HL-60/S4 treated with retinoic acid at 250 ng/mL for 4 days and 3 days (cell line): ENCODE measurements at regions not wholly inside any gene's neighbourhood (a gene's known extent, or its start where the extent isn't known, plus 50 kb on each side); places are given as distances from the start of the nearest gene placed in this dataset.
"Not testable (repeated sequence)": the region's sequence is repeated elsewhere in the genome, so short reads cannot be mapped to it uniquely, and the experiment has no call there.

ENCODE experiments used
- in situ Hi-C: fragments of 300-500 bp; cut with MboI; formaldehyde crosslinking; loops from 2 replicates; pipeline ENCODE4 v1.7.0; 2022; ENCODE audit warnings: low sequenced_read_pairs

- in situ Hi-C loops = no loop called here
These were observed 248.4 kb upstream of the MEIS1 start for GRCh38 chr2:66186537-66186936.

DNA sequence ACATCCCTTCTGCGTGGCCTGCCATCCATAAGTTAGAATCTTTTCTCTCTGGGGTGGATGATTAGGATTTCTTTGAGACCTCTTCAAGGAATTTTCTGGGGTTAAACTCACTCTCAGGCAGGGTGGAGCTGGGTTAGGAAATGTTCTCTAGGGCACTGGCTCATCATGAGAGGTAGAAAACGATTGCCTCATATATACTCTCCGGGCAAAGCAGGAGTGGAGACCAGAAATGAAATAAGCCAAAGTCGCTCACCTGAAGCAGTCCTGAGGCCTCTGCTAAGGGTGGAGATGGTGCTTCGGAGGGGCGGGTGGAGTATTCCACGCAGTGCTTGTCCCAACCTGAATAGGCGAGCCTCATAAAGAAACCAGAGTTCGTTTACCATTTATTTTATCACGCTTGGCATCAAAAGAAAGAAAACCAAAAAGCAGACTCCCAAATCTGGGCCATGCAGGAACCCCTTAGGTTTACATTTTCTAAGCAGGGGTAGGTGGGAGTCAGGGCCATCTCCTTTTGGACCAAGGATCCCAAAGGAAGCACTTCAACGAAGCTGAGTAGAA is 249.3 kb upstream of the MEIS1 start:
- in situ Hi-C loops = no loop called here

DNA sequence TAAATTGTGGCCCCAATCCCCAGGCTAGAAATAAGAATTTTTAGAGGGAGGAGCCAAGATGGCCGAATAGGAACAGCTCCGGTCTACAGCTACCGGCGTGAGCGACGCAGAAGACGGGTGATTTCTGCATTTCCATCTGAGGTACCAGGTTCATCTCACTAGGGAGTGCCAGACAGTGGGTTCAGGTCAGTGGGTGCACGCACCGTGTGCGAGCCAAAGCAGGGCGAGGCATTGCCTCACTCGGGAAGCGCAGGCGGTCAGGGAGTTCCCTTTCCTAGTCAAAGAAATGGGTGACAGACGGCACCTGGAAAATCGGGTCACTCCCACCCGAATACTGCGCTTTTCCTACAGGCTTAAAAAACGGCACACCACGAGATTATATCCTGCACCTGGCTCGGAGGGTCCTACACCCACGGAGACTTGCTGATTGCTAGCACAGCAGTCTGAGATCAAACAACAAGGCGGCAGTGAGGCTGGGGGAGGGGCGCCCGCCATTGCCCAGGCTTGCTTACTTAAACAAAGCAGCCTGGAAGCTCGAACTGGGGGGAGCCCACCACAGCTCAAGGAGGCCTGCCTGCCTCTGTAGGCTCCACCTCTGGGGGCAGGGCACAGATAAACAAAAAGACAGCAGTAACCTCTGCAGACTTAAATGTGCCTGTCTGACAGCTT is 257.7 kb upstream of the MEIS1 start:
- in situ Hi-C loops = not testable (repeated sequence)

- in situ Hi-C loops = no loop called here
These were observed 260.4 kb upstream of the MEIS1 start for GRCh38 chr2:66174491-66174890.

- in situ Hi-C loops = no loop called here
These were observed 261.3 kb upstream of the MEIS1 start for GRCh38 chr2:66173645-66174044.

- in situ Hi-C loops = no loop called here
These were observed 263.4 kb upstream of the MEIS1 start for GRCh38 chr2:66171530-66171929.

DNA sequence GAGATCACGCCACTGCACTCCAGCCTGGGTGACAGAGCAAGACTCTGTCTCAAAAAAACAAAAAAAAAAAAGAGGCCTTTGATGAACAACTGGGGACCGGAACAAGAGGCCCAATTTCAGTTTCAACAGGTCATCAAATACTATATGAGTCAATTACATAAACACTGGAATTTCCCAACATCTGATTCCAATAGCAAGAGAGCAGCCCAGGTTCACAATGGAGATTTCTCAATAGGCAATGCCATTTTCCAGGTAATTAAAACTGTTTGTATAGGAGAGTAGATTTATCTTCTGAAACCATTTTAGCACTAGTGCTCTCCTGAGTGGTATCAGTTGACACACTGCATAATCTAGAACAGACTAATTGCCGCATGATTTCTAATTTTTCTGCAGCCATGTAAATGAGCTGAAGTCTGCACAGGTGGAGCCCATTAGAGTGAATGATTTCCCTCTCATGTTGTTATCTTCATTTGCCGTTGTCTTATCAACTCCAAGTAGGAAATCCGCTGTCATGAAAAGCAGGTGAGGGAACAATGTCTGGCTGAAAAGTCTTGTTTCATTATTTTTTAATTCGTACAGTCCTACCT is 264.1 kb upstream of the MEIS1 start:
- in situ Hi-C loops = no loop called here

- in situ Hi-C loops = no loop called here
These were observed 265.8 kb upstream of the MEIS1 start for GRCh38 chr2:66169076-66169475.

DNA sequence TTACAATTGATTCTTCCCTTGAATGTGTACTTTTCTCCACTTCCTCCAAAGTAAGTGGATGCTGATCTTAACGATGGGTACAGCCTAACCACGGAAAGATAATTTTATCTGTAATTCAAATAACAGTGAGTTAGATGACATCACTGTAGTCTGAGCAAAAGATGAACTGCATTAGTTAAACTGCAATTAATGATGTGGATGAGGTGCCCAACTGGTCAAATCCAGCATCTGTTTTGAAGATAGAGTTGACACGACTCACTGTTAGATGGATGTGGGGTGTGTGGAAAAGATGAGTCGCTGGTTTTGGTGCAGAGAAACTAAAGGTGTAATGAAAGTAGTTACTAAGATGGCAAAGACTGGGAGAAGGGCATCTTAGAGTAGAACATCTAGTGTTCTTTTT is 270.5 kb upstream of the MEIS1 start:
- in situ Hi-C loops = no loop called here

GRCh38 chr2:66156171-66156570 is 278.8 kb upstream of the MEIS1 start:
- in situ Hi-C loops = no loop called here

GRCh38 chr2:66153941-66154340 is 281.0 kb upstream of the MEIS1 start:
- in situ Hi-C loops = no loop called here

DNA sequence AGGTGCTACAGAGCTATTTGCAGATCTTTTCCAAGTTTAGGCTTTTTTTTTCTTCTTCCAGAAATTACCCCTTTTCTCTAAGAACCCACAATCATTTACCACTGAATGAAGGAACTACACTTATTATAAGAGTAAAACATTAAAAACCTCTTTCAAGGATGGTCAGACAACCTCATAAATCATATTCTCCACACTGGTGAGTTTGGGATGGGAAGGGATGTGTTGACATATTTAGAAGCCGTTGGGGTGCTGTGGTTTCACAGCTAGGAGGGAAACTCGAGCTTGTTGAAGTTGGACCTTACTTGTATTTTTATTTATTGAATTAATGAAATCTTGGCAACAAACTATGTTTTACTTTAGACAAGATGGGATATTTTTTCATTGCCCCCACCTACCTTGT is 289.4 kb upstream of the MEIS1 start:
- in situ Hi-C loops = no loop called here

DNA sequence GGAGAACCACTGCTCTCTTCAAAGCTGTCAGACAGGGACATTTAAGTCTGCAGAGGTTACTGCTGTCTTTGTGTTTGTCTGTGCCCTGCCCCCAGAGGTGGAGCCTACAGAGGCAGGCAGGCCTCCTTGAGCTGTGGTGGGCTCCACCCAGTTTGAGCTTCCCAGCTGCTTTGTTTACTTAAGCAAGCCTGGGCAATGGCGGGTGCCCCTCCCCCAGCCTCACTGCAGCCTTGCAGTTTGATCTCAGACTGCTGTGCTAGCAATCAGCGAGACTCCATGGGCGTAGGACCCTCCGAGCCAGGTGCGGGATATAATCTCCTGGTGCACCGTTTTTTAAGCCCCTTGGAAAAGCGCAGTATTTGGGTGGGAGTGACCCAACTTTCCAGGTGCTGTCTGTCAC is 290.6 kb upstream of the MEIS1 start:
- in situ Hi-C loops = not testable (repeated sequence)

DNA sequence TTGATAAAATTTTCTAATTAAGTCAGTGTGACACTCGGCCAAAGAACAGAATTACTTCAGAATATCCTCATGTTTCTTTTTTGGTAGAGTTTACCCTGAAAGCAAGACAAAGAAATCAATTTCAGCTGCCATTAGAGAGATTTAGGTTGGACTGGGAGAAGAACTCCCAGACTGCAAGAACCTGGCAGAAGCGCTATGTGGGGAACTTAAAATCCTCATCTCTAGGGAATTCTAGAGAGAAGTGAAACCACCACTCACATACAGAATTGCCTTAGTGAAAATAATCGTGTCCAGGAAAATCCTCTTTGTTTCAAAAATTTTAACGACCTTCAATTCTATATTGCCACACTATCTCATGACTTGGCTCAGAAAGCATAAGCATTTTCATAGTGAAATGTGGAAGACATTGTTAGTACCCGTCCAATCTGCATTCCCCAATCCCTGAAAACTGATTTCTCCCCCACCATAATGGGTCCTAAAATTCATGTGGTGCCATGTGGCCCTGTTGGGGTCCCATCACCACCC is 297.3 kb upstream of the MEIS1 start:
- in situ Hi-C loops = no loop called here

DNA sequence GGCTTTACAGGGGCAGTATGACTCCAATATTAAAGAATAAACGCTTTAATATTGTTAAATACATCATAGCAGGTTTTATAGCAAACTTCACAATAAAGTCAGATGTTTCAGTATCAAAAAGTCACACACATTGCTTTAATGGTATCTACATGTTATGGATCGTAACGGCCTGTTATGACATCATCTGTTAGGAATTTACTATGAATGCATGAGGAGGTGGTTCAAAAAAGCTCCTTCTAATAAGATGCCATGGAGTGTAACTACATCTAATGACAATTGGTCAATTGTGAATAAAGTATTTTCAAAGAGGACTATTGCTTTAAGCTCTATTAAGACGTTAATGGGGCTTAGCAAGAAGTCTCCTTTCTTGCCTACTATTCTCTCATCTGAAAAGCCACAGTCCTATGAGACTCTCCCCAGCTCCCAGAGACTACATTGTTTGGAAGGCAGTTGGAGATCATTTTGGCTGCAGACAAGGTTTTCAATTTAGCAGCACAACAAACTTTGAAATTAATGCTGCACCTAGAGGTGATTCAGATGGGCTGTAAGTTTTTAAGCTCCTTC is 300.7 kb upstream of the MEIS1 start:
- in situ Hi-C loops = no loop called here

GRCh38 chr2:66127656-66128055 is 307.3 kb upstream of the MEIS1 start:
- in situ Hi-C loops = no loop called here

GRCh38 chr2:66127061-66127460 is 307.9 kb upstream of the MEIS1 start:
- in situ Hi-C loops = no loop called here

DNA sequence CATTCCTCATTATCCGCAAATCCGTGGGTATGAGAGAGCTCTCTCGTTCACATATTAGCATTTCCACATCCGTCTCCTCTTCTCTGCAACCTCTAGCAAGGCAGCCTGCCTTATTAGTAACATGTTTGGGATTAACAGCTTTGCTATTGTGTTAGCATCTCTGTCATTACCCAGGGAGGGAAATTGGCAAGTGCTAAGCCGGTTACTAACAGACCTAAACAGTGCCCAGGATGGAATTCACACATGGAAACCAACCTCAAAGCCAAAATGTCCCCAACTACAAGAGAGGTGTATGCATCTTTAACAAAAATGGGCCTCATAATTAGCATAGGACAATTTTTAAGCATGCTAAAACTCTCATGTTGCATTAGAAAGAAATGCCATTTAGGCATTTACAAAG is 309.0 kb upstream of the MEIS1 start:
- in situ Hi-C loops = no loop called here

- in situ Hi-C loops = no loop called here
These were observed 312.4 kb upstream of the MEIS1 start for GRCh38 chr2:66122516-66122915.

DNA sequence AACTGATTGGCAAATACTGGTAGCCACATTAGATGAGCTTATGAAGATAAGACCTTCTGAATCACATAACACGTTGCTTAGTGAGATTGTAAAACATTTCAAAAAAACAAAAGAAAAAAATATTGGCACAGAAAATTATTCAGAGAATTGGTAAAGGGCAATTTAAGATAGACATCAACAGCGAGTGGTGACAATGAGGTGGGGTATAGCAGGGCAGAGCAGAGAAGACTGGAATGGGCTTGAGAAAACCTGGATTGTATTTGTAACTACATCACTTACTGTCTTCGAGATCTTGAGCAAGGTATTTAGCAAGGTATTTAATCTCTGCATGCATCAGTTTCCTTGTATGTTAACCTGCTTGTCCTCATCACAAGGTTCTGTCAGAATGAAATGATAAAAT is 313.0 kb upstream of the MEIS1 start:
- in situ Hi-C loops = no loop called here

DNA sequence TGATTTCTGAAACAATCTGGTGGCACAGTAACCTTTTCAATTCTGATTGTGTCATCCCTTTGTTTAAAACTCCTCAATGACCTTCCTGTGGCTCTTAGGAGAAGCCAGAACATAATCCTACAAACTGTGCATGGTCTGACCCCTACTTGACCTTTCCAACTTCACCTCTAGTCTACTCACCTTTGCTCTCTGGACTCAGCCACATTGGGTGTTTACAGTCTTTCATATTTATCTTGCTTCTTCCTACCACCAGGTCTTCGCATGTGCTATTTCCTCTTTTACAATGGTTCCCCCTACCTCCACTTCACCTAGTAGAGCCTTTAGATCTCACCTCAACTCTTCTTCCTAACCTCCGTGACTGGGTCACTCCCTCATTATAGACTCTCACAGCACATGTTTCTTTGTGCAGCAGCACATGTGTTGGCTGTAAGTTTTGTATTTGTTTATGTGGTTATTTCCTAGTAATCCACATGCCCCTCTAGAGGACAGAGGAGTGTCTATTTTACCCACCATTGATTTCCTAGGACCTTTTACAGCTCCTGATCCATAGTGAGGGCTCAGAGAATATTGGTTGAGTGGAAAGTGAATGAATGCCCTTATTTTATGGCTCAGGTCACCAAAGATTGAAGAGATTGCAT is 320.8 kb upstream of the MEIS1 start:
- in situ Hi-C loops = no loop called here

DNA sequence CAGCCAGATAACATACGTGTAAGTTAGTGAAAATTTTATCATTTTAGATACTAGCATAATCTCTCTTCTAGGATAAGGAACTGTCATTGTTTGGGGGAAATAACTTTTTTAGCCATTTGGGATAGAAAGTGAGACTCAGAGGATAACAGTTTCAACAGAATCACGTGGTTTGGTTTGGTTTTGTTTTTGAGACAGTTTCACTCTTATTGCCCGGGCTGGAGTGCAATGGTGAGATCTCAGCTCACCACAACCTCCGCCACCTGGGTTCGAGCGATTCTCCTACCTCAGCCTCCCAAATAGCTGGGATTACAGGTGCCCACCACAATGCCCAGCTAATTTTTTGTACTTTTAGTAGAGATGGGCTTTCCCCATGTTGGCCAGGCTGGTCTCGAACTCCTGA is 323.2 kb upstream of the MEIS1 start:
- in situ Hi-C loops = no loop called here
